ENCODE measurements at regions not wholly inside any gene's neighbourhood (a gene's known extent, or its start where the extent isn't known, plus 50 kb on each side); places are given as distances from the start of the nearest gene placed in this dataset.

DNA sequence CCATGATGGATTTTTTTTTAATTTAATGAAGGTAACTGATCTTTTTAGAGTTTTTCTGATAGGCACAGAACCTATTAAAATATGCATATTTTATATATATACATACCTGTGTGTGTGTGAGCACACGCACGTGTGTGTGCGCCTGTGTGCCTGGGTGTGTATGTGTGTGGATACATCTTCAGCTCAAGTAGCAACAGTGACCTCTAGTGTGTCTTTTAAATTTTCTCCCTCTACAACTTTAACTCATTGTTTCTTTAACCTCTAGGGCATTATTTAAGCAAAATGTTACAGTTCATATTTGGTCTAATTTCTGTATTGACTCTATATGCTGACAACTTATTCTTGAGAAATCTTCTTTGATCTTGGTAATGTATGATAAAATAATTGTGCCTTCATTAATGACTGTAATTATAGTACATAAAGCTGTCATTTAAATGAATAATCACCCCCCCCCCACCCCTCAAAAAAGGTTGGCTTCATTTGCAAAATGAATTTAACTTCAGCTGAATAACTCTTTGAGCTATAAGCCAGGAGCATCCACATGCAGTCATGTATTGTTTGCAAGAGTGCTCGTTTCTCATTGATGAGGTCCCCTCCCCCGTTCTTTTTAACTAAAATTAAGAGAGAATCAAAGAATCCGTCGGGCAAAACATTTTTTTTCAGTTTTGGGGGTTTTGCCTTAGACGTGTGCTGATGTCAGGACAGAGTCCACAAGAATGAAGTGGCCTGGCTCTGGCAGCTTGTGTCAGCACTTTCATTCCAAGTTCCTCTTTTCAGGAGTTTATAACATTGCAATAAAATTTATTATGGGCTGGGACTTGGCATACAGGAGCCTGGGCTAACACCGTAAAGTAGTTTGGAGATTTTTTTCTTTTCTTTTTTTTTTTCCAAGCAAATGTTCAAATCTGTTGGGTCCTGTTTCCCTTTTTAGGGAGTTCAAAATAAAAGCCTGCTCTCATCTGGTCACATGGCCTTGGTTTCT lies 80.0 kb downstream of the ETAA1 start:
- no peak for DNase-seq (ENCODE audit: low spot score in 2 of 2)

DNA sequence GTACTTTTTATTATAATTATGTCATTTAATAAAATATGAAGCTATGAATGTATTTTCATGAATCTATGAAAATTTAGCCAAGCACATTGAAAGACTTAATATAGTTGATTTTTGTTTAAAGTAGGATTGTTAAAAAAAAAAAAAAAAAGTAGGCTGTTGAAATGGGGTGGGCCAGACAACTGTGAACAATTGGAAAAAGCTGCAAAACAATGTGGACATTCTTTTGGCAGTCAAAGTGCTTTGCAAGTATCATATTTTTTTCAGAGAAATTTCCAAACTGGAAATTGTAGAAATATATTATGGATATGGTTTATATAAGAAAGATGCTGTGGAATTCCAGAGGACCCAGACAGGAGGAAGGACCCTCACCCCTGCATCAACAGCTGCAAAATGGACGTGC lies 82.1 kb downstream of the ETAA1 start:
- DNase-seq (ENCODE audit: low spot score in 2 of 2): no peak
- WGBS, 2 donors: 68 to 71% methylated on average over 1 of the region's 1 CpG
- H3K4me3 ChIP-seq (ENCODE audit: low read depth, poor library complexity, severe bottlenecking): no peak overlapping the region
- intact Hi-C loops (cut with DNase I; ENCODE audit: low total_unique reads): no loop called here
- no peak for TF ChIP-seq POLR2A (IDR thresholded peaks at IDR 0.05)
- TF ChIP-seq, protein P1, sequence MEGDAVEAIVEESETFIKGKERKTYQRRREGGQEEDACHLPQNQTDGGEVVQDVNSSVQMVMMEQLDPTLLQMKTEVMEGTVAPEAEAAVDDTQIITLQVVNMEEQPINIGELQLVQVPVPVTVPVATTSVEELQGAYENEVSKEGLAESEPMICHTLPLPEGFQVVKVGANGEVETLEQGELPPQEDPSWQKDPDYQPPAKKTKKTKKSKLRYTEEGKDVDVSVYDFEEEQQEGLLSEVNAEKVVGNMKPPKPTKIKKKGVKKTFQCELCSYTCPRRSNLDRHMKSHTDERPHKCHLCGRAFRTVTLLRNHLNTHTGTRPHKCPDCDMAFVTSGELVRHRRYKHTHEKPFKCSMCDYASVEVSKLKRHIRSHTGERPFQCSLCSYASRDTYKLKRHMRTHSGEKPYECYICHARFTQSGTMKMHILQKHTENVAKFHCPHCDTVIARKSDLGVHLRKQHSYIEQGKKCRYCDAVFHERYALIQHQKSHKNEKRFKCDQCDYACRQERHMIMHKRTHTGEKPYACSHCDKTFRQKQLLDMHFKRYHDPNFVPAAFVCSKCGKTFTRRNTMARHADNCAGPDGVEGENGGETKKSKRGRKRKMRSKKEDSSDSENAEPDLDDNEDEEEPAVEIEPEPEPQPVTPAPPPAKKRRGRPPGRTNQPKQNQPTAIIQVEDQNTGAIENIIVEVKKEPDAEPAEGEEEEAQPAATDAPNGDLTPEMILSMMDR (IDR thresholded peaks at IDR 0.05): no peak

More for the DNA sequence above, 80.0 kb downstream of the ETAA1 start:
- intact Hi-C loops (cut with DNase I; ENCODE audit: low total_unique reads): no loop called here
- no peak overlapping the region for H3K4me3 ChIP-seq (ENCODE audit: low read depth, poor library complexity, severe bottlenecking)
- TF ChIP-seq, protein P1 (IDR thresholded peaks at IDR 0.05): no peak
- TF ChIP-seq POLR2A (IDR thresholded peaks at IDR 0.05): no peak
- WGBS, 2 donors: 18 to 19% methylated on average over 9 of the region's 9 CpGs

DNA sequence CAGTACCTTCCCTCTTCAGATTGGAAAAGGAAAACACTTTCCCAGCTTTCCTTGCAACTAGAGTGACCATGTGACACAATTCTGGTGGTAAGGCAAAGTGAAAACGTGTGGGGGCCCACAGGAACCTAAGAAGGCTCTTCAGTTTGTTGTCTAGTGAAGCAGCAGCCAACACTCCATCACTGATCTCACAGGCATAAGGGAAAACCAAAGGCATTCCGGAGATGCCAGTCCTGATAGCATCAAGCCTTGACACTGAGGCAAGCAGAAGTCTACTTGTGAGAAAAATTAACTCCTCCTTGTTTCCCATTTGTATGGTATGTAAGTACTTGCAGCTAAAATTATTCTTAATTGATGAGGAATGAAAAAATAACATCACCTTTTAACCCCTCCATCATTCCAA lies 88.3 kb downstream of the ETAA1 start:
- intact Hi-C loops (cut with DNase I; ENCODE audit: low total_unique reads): no loop called here
- TF ChIP-seq, protein P1 (IDR thresholded peaks at IDR 0.05): no peak
- no peak for TF ChIP-seq POLR2A (IDR thresholded peaks at IDR 0.05)
- H3K4me3 ChIP-seq (ENCODE audit: low read depth, poor library complexity, severe bottlenecking): no peak overlapping the region
- WGBS, 2 donors: 39 to 41% methylated on average over 2 of the region's 2 CpGs
- no peak for DNase-seq (ENCODE audit: low spot score in 2 of 2)

DNA sequence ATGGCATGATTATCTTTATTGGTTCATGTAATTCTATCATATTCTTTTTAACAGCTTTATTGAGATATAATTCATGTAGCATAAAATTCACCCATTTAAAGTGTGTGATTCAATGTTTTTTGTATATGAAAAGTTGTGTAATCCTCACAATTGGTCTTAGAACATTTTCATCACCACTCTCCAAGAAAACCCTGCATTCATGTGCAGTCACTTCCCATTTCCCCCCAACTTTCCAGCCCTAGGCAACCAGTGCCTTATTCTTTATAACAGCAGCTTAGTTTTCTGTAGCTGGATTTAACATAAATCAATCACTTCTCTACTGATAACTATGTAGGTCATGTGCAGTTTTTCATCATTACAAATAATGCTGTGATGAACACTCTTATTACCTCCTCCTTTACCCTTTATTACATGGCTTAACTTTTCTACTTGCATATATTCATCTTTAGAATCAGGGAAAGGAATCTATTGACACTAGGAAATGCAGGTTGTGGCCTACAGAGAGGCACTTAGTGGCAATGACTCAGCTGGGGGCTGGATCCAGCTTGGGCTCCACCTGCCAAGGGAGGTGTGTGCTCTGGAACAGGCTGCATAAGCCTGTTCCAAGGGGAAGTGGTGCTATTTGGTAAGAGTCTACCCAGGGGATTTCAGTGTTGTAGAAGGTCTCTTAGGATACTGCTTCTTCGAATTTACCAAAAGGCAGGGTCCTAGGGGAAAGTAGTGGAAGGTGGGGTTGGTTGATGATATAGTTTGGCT lies 89.1 kb downstream of the ETAA1 start:
- DNase-seq (ENCODE audit: low spot score in 2 of 2): no peak
- no peak overlapping the region for H3K4me3 ChIP-seq (ENCODE audit: low read depth, poor library complexity, severe bottlenecking)
- intact Hi-C loops (cut with DNase I; ENCODE audit: low total_unique reads): no loop called here
- WGBS, 2 donors: 68 to 73% methylated on average over 1 of the region's 1 CpG
- TF ChIP-seq, protein P1 (IDR thresholded peaks at IDR 0.05): no peak
- no peak for TF ChIP-seq POLR2A (IDR thresholded peaks at IDR 0.05)

DNA sequence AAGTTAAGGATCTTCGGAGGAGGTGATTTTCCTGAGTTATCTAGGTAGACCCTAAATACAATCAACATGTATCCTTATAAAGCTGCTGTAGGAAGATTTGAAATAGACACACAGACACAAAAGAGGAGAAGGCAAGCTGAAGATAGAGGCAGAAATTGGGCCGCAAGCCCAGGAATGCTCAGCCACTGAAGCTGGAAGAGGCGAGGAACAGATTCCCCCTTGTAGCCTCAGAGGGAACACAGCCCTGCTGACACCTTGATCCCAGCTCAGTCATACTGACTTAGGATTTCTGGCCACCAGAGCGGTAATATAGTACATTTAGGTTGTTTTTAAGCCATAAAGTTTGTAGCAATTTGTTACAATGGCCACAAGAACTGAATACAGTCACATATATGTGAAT lies 90.9 kb downstream of the ETAA1 start:
- intact Hi-C loops (cut with DNase I; ENCODE audit: low total_unique reads): no loop called here
- 83 to 98% methylated on average over 4 of the region's 4 CpGs for WGBS, 2 donors
- DNase-seq (ENCODE audit: low spot score in 2 of 2): no peak
- no peak for TF ChIP-seq POLR2A (IDR thresholded peaks at IDR 0.05)
- TF ChIP-seq, protein P1 (IDR thresholded peaks at IDR 0.05): no peak
- no peak overlapping the region for H3K4me3 ChIP-seq (ENCODE audit: low read depth, poor library complexity, severe bottlenecking)

Measured in lower leg skin (tissue), 4 donors.